ENCODE measurements at regions not wholly inside any gene's neighbourhood (a gene's known extent, or its start where the extent isn't known, plus 50 kb on each side); places are given as distances from the start of the nearest gene placed in this dataset.

GRCh38 chr18:73777356-73778031 lies 370.1 kb downstream of the FBXO15 start:
- Mint-ChIP-seq H3K36me3 (ENCODE audit: insufficient read depth) (no peaks in the 10 kb centered on the region), H3K27me3 (peaks cover 10% of the 10 kb centered on the region), H3K9me3 (ENCODE audit: low read depth) (no peaks in the 10 kb centered on the region), H3K4me3 (ENCODE audit: low read depth) (no peak overlapping the region), H3K4me1 (ENCODE audit: low read depth) (no peaks in the 10 kb centered on the region), H3K27ac (no peak overlapping the region)
- no peak for DNase-seq (ENCODE audit: low spot score, unreplicated experiment)
- no peak for TF ChIP-seq CTCF (IDR thresholded peaks at IDR 0.05; ENCODE audit: unreplicated experiment)

- TF ChIP-seq CTCF (IDR thresholded peaks at IDR 0.05; ENCODE audit: unreplicated experiment) = no peak
- Mint-ChIP-seq H3K9me3 (ENCODE audit: low read depth) (no peaks in the 10 kb centered on the region), H3K4me1 (ENCODE audit: low read depth) (no peaks in the 10 kb centered on the region), H3K4me3 (ENCODE audit: low read depth) (no peak overlapping the region), H3K27me3 (peaks cover 10% of the 10 kb centered on the region), H3K36me3 (ENCODE audit: insufficient read depth) (no peaks in the 10 kb centered on the region), H3K27ac (no peak overlapping the region)
- no peak for DNase-seq (ENCODE audit: low spot score, unreplicated experiment)
These were observed 372.7 kb downstream of the FBXO15 start for GRCh38 chr18:73774811-73775509.

- peaks cover 5% of the 10 kb centered on the region for H3K27me3 Mint-ChIP-seq
- H3K4me3 Mint-ChIP-seq (ENCODE audit: low read depth) = no peak overlapping the region
- no peak overlapping the region for H3K27ac Mint-ChIP-seq
- H3K4me1 Mint-ChIP-seq (ENCODE audit: low read depth) = no peaks in the 10 kb centered on the region
- no peaks in the 10 kb centered on the region for H3K36me3 Mint-ChIP-seq (ENCODE audit: insufficient read depth)
- H3K9me3 Mint-ChIP-seq (ENCODE audit: low read depth) = no peaks in the 10 kb centered on the region
- DNase-seq (ENCODE audit: low spot score, unreplicated experiment) = no peak
- no peak for TF ChIP-seq CTCF (IDR thresholded peaks at IDR 0.05; ENCODE audit: unreplicated experiment)
These were observed 379.6 kb downstream of the FBXO15 start for GRCh38 chr18:73768043-73768442.

- no peak overlapping the region for H3K27ac Mint-ChIP-seq
- no peak for DNase-seq (ENCODE audit: low spot score, unreplicated experiment)
- TF ChIP-seq CTCF (IDR thresholded peaks at IDR 0.05; ENCODE audit: unreplicated experiment) = no peak
- H3K9me3 Mint-ChIP-seq (ENCODE audit: low read depth) = no peaks in the 10 kb centered on the region
- peaks cover 5% of the 10 kb centered on the region for H3K27me3 Mint-ChIP-seq
- H3K36me3 Mint-ChIP-seq (ENCODE audit: insufficient read depth) = no peaks in the 10 kb centered on the region
- no peak overlapping the region for H3K4me3 Mint-ChIP-seq (ENCODE audit: low read depth)
- H3K4me1 Mint-ChIP-seq (ENCODE audit: low read depth) = no peaks in the 10 kb centered on the region
These were observed 380.6 kb downstream of the FBXO15 start for GRCh38 chr18:73766910-73767515.

GRCh38 chr18:73758446-73758845 lies 389.2 kb downstream of the FBXO15 start:
- Mint-ChIP-seq H3K9me3 (ENCODE audit: low read depth) (no peaks in the 10 kb centered on the region), H3K27ac (no peak overlapping the region), H3K36me3 (ENCODE audit: insufficient read depth) (no peaks in the 10 kb centered on the region), H3K4me1 (ENCODE audit: low read depth) (peaks cover 5% of the 10 kb centered on the region), H3K4me3 (ENCODE audit: low read depth) (no peak overlapping the region), H3K27me3 (peaks cover 17% of the 10 kb centered on the region)
- DNase-seq (ENCODE audit: low spot score, unreplicated experiment) = no peak
- TF ChIP-seq CTCF (IDR thresholded peaks at IDR 0.05; ENCODE audit: unreplicated experiment) = no peak

Measured in progenitor cell of endocrine pancreas (in vitro differentiated cells).